ENCODE measurements at regions not wholly inside any gene's neighbourhood (a gene's known extent, or its start where the extent isn't known, plus 50 kb on each side); places are given as distances from the start of the nearest gene placed in this dataset.
"Not testable (repeated sequence)": the region's sequence is repeated elsewhere in the genome, so short reads cannot be mapped to it uniquely, and the experiment has no call there.

DNA sequence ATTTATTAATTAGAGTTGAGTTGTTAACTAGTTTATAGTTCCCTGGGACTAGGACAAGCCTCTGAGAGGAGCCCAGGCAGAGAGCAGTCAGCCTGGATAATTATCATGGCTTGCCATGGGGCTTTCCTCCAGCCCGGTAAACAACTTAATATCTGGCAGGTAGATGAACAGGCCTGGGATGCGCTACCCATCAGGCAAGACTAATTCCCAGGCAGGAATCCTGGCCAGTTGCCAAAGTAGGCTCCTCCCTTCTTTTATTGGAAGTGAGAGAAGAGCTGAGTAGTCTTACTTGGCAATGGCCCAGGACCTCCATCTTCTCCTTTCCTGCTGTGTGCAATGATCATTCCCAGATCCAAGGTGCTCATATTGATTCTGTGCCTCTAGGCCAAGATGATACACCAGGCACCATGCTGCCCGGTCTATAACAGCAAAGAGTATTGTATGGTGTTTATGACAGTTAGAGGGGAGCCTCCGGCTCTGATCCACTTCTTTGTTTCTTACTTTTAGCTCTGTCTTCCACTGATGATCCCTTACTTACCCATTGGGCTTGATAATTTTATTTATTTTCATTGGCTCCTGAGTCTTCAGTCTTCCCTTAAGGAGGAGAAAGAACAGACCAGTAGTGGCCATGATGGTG is 408.7 kb downstream of the REEP3 start:
- peak; percentile 40 to 73 for DNase-seq

DNA sequence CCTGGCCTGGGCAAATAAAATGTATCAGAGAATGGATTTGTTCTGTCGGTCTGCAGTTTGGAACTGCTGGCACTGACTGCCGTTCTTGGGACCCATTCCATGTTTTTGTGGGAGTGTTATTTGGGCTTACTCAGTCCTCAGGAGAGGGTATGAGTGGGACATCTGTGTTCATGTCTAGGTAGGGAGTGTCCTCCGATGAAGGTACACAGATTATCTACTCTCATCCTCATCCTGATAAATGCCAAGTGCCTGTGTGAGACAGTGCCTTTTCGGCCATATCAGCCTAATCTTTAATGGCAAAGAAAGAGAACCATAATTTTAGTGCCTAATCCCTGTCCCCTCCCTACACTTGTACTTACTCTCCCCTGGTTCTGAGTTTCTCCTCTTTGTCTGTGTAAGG is 409.4 kb downstream of the REEP3 start:
- DNase-seq = no peak

DNA sequence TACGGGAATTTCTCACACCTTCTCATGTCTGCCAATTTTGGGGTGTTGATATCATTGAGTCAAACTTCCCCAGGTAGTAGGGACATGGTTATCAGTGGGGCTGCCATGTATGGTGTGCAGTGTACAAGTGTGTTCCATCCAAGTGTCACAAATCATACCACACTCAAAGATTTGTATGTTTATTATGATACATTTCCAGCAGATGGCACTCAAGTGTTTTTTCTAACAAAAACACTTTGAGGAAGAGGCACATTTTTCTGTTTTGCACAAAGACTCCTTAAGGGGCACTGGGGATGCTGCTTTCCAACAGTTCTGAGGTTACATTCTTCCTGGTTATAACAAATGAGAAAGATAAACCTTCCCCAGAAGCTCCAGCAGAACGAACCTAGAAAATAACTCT is 414.5 kb downstream of the REEP3 start:
- DNase-seq = no peak

DNA sequence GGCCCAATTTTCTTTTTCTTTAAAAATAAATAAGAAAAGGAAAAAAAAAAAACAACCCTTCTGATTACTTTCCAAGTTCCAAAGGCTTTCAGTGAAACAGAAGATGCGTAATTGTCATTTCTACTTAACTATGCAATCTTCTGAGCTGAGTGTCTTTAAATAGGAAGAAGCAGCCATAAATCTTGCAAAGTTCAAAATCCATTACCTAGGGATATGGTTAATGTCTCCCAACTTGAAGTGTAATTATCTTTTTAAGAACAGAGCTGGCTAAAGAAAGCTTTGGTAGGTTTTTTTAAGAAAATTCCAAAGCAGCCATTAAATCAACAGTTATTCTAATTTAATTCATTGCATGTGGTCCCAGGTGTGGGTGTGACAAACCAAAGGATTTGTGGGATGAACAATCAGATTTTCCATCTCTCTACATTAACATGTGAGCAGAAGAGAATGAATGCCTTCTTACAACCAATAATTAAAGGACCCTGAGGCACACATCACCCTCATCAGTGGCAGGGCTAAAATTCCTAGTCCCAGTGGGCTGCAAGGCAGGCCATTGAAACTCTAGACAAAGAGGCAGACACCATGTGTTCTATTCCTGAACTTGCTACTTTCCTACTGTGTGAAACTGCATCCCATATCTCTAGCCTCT is 419.2 kb downstream of the REEP3 start:
- no peak for DNase-seq

DNA sequence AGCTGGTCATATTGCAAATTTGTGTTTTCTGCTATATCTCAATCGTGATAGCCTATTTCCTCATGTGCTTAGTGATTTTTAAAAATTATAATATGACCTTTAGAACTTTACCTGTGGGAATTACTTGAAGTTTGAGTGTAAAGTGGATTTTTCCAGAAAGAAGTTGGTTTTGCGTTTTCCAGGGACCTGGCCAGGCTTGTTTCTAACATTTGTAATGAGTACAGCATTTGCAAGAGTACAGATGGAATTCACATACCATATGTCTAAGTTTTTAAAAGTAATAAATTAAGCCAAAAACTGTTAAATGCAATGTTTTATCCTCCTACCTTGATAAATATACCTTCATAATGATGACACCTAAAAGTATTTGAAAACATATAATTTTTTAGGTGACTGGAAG is 443.2 kb downstream of the REEP3 start:
- no peak for DNase-seq

DNA sequence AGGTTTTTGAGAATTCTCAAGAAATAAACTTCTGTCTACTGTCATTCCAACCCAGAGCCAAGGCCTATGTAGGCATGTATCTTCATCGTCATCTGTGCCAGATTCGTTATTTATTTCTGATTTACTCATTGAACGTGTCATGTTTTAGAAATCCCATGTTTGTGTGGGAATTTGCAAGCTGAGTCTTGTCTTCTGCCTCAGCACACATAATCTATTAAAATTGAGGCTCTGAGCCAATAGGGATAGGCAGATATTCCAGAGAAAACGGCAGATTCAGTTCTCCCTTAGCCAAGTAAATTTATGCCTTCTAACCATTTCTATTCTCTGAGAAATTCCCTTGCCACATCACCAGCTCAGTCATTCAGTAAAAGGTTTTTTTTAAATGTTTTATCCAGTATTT is 444.6 kb downstream of the REEP3 start:
- DNase-seq = no peak

DNA sequence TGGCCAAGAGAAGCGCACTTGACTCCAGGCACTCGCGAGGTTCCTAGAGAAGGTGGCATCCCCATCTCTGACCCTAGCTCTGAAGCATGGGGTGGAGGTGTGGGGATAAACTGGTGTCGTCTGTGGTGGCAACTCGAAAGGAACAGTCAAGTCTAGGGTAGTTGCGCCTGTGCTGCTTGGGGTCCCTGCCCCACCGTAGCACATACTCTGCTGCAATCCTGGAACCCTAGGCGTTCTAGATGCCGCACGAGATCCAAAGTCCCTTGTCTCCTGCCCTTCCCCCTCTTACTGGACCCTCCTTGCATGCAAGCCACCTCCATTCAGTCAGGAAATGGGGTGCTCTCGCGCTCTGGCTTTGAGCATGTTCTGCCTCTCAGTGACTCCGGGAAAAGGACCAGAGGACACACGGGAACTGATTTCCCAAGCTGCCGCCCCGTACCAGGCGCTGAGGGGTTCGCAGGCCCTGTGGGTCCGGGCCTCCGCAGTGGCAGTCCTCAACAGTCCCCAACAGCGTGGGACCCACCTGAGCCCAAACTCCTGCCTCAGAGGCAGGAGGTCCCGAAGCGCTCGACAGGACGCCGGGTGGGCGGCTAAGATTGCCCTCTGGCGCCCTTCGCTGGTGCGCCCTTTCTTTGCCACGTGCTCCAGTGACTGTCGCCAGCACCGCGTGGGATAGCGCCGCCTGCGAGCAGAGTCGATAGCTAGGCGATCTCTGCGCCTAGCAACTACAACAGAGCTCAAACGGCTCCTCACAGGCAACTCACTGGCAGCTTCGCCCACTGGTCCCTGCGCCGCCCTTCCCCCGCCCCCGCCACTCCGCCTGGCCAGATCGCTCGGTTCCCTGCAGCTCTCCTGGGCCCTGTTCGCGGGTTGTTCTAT is 452.0 kb downstream of the REEP3 start:
- DNase-seq = no peak

DNA sequence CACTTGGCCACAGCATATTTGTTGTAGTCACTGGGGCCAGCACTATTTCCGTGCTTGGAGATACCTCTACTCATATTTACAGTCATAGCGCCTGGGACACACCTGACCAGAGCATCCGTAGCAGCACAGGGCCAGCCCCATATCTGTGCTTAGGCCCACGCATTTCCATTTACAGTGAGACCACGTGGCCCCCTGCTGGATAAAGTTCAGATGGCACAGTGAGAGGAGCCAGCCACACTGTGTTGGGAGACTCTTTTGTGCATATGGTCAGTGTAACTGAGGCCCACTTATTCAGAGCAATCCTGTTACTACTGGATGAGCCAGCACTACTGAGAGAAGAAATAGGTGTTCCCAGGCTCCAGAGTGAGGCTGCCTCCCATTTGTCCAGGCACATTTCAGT is 455.3 kb downstream of the REEP3 start:
- DNase-seq = peak; percentile 12 to 30

DNA sequence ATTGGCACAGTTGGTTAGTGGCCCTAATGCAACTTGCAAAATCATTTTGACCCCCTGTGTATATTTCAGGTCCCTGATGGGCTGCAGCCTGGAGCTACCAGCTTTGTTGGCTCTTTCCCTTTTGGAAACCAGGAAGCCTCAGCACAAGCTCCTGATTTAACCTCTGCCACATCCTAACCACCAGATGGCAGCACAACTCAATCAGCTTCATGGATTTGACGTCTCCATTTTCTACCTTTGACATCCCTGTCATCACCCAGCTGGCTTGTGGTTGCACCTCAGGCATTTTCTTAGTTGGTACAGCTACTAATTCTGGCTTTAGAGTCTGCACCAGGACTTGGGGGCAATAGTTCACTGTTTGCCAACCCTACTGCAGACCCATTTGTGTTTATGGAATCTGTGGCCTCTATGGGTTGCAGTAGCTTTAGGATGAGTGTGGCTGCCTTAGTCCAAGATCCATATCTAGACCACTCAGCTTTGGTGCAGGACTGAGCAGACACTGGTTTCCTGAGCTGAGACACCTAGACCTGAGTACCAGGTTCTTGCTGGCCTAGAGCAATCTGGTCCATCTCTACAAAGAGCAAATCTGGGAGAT is 456.2 kb downstream of the REEP3 start:
- DNase-seq = peak; percentile 43 to 49

DNA sequence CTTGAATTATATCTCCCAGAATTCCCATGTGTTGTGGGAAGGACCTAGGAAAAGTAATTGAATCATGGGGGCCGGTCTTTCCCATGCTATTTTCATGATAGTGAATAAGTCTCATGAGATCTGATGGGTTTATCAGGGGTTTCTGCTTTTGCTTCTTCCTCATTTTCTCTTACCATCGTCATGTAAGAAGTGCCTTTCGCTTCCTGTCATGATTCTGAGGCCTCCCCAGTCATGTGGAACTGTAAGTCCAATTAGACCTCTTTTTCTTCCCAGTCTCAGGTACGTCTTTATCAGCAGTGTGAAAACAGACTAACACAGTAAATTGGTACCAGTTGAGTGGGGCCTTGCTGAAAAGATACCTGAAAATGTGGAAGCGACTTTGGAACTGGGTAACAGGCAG is 459.7 kb downstream of the REEP3 start:
- DNase-seq = not testable (repeated sequence)

DNA sequence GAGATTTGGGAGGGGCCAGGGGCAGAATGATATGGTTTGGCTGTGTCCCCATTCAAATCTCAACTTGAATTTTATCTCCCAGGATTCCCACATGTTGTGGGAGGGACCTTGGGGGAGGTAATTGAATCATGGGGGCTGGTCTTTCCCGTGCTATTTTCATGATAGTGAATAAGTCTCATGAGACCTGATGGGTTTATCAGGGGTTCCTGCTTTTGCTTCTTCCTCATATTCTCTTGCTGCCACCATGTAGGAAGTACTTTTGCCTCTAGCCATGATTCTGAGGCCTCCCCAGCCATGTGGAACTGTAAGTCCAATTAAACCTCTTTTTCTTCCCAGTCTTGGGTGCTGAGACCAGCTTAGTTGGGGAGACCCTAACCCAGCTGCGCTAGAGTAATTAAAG is 462.9 kb downstream of the REEP3 start:
- not testable (repeated sequence) for DNase-seq

DNA sequence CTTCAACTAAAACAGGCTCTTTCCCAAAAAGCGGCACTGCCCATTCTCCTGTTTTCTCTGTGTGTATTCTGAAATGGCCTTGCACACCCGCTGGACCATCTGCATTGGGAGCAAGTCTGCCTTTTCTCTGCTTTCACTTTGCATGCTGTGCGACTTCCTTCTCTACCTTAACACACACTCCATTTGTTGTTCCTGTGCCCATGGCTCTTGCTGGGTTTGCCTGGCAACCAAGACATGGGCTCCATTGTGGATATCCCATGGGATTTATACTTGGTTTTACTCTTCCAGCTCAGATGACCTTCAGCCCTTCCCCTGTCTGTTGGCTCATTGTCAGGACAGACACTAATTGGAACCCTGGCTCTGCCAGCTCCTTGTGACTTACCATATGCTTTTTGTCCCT is 465.3 kb downstream of the REEP3 start:
- DNase-seq = no peak

DNA sequence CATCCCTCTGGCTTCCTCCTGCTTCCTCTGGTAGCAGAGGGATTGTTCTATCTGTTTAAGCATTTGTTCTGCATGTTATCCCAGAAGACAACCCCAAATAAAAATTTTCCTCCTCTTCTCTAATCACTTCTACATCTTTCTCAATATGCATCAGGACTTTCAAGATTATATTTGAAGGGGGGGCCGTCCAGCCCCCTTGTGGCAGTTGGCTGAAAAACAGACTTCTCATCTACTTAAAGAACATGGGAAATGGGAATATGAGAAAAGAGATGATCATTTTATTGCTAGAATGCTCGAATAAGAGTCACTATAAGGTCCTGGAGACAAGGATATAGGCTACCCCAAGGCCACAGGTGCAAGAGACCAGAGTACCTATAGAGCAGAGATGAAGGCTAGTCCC is 466.0 kb downstream of the REEP3 start:
- no peak for DNase-seq

DNA sequence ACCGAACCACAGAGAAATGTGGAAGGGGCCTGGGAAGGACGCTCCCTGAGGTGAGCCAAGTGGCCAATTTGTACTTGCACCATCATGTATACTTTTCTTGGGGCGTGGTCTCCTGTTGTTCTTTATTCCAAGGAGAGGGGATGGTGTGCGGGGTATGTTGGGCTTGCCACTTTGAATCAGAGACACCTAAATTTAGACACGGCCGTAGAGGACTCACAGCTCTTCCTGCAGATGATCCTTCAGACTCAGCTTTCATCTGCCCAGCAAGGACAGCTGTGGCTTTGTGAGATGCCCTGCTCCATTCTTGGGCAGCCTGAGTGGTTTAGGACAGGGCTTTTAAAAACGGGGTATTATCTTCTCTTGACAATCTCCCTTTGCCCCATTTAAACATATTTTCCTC is 473.2 kb downstream of the REEP3 start:
- DNase-seq = no peak

DNA sequence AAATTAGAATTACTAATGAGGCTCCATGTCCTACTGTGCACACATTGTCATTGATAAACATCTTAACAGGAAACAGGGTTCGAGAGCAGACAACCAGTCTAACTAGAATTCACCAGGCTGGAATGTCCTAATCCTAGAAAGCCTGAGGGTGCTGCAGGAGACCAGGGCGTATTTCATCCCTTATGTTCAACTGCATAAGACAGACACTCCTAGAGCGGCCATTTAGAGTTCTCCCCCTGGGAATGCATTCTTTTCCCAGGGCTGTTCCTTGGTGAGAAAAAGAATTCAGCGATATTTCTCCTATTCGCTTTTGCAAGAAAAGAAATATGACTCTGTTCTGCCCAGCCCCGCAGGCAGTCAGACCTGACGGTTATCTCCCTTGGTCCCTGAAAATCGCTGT is 486.0 kb downstream of the REEP3 start:
- no peak for DNase-seq

DNA sequence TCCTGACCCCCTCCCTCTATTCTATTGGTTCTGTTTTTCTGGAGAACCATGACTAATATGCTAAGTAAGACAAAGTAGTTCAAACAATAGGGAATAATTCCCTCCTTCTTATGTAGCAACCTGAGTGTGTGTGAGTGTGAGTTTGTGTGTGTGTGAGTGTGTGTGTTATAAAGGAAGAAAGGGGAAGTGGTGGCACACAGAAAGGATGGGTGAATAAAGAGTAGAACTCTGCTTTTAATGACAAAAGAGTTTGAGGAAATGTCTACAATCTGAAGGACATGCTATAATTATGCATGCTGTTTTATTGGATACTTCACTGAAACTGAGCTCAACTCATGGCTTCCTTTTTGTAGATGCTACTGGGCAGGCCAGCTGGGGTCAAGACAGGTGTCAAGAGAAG is 489.5 kb downstream of the REEP3 start:
- DNase-seq = no peak

DNA sequence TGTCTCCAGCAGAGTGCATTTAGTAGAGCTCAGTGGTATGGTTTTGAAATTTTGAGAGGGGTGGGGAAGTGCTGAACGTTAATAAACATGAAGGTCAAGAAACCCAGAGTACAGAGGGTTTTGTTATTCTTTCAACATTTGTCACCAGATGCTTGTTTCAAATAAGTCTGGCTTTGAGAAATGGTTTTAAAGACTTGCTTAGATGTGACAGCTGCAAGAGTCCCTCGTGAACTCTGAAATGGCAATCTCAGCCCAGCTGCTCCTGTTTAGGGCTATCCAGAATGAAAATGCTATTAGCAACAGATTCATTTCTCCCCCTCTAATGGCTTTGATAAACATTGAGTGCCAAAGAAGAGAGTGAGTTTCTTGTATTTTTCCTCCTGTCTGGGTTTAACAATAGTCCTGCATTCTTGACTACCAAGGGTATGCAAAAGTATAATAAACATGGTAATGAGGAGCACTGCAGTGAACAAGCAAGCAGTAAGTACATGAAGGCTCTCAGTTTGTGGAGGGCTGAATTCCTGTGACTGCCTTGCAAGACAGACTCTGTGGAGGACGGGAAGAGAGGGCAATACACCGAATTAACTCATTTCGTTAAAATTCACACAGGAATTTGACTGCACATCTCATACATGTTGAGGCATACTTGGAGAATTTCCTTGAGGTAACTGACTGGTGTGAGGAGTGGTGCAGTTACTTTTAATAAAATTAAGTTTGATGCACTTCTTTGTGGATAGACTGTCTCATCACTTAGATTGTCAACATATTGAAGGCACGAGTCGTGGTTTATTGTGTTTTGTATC is 490.9 kb downstream of the REEP3 start:
- no peak for DNase-seq

DNA sequence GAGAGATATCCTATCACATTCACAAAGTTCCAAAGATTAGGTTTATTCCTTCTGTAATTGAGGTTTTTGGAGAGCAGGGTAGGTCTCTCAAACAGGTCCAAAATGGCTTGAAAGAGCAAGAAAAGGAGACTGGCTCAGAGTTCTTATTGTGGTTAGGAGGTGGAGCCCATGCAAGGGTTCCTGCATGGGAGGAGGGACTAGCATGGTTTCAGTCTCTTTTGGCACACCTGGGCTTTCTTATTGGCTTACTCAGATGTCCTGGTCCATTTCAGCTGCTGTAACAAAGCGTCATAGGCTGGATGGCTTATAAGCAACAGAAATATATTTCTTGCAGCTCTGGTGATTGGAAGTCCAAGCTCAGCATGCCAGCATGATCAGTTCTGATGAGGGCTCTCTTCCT is 493.1 kb downstream of the REEP3 start:
- DNase-seq = no peak

DNA sequence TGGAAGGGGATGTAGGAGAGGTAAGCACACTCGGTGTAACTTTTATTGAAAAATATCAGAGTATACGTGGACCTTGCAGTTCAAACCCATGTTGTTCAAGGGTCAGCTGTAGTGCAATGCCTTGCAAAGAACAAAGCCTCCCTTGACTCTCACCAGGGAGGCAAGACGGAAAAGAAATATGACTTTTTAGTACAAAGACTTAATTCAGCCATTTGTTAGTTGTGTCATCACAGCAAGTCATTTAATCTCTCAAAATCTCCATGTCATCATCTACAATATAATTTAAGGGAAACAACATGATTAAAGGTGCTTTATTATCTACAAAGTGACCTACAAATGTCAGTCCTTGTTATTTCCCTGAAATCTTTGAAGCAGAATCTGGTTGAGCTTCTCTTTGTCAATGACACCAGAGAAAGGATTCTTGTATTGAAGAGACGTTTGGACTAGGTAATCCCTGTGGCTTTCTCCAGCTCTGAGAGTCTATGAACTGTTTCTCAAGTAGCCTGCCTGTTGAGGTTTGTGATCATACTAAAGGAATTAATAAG is 502.8 kb downstream of the REEP3 start:
- no peak for DNase-seq

DNA sequence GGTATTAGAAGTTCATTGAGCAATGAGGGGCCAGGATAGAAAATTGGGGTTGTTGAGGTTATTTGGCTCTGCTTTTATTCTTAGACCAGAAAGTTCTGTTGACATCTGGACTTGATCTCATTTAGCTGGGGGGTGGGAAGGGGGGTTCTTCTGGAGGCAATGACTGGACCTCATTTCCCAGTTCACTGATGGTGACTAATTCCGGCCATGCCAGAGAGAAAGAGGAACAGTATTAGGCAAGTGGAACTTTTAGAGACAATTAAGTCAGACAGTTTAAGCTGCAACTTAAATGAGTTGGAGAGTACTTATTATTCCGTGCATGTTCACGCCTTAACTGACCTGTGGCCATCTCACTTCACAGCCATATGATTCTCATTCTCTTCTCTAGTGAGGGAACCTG is 512.5 kb downstream of the REEP3 start:
- no peak for DNase-seq

DNA sequence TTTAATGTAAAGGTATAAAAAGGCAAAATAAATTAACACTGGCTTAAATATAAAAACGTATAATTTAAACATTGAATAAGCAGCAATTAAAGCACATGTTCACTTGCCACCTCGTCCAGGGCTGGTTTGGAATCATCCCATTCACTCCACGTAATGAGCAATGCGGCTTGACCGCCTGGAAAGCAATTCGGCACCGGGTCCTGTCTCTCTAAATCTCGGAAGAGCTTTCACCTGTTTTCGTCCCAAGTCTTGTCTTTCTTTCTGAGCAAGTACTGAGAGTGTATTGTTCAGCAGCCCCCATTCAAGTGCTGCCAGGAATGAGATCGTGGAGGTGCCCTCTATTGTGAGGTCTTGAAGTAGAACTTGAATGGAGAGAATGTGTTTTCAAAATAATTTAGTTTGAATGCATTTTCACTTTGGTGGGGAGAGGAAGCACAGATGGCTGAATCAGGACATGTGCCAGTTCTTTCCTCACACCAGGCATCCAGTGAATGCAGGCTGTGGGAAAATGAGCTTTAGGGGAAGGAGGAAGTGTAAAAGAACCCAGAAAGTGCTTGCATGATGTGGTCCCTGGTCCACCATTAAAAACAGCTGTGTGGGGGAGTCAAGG is 515.2 kb downstream of the REEP3 start:
- DNase-seq = no peak

DNA sequence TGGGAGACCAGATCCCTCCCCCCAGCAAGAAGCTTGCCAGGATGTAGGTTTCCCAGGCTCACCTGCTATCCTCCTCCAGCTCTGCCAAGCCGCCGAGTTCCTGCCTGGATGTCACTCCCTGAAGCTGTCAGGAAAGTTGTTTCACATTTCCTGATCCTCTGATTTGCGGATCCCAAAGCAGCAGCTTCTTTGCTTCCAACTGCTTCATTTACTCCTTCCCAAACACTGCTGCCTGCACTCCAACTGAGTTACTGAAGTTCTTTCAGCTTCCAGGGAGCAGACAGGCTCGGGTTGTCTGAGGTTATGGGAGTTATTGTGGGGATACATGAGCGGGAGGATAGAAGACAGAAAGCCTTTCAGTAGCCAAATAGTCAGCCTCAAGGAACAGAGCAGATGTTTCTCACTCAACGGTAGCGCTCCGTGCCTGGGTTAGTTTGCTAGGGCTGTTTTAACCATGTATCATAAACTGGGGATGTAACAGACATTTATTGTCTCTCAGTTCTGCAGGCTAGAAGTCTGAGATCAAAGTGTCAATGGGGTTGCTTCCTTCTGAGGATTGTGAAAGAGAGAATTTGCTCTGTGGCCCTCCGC is 516.0 kb downstream of the REEP3 start:
- DNase-seq = no peak

Measured in NCI-H2081 (cell line).